ENCODE measurements at regions not wholly inside any gene's neighbourhood (a gene's known extent, or its start where the extent isn't known, plus 50 kb on each side); places are given as distances from the start of the nearest gene placed in this dataset.
"Not testable (repeated sequence)": the region's sequence is repeated elsewhere in the genome, so short reads cannot be mapped to it uniquely, and the experiment has no call there.

DNA sequence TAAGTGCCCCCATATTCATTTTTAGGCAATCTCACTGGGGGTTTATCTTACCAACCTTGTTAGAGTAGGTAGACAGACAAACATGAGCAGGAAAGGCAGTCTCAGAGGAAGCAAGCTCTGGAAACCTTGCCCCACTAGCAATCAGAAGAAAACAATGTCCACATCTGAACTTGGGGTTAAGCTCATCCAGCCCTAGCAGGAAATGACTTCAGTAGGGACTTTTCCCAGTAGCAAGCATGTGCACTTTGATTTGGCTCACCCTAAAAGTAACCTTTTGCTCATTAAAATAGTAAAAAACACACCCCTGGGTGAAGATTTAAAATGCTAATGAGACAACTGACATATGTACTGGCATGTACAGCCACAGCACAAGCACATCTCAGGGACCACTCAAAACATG is 175.5 kb downstream of the AKAIN1 start:
- Histone ChIP-seq H3K4me2 (replicated peaks; ENCODE audit: low read depth, low read length, poor library complexity, severe bottlenecking) (no peak overlapping the region), H3K79me2 (ENCODE audit: control insufficient read depth, insufficient read depth, low read length) (no peaks in the 10 kb centered on the region), H3K27me3 (replicated peaks in 1 of 4; ENCODE audit: control extremely low read depth in 1 of 4, control insufficient read depth in 3 of 4, insufficient read depth in 4 of 4, low read length in 3 of 4) (no peaks in the 10 kb centered on the region), H3K9me3 (ENCODE audit: control extremely low read depth in 1 of 3, control insufficient read depth in 2 of 3, insufficient read depth in 1 of 3, low read length in 2 of 3) (peaks cover 0 to 3% (median 0%) of the 10 kb centered on the region in 3 donors), H4K20me1 (ENCODE audit: control insufficient read depth, insufficient read depth, low read length, poor library complexity, severe bottlenecking) (no peaks in the 10 kb centered on the region), H2AFZ (ENCODE audit: insufficient read depth, low read depth, low read length, poor library complexity, severe bottlenecking) (no peak overlapping the region), H3K36me3 (replicated peaks in 1 of 2; ENCODE audit: control extremely low read depth in 1 of 2, control insufficient read depth in 1 of 2, extremely low read depth in 1 of 2, insufficient read depth in 2 of 2, low read length in 1 of 2) (no peaks in the 10 kb centered on the region), H3K9ac (ENCODE audit: low read length) (no peak overlapping the region), H3K4me3 (ENCODE audit: control extremely low read depth in 1 of 5, extremely low read depth in 1 of 5, insufficient read depth in 1 of 5, low read depth in 2 of 5, low read length in 4 of 5) (no peak overlapping the region), H3K4me1 (ENCODE audit: control insufficient read depth in 2 of 2, insufficient read depth in 2 of 2, low read length in 2 of 2) (no peaks in the 10 kb centered on the region), H3K27ac (ENCODE audit: low read length in 2 of 2) (no peak overlapping the region)
- Mint-ChIP-seq H3K27ac (no peak overlapping the region), H3K9me3 (ENCODE audit: insufficient read depth) (no peaks in the 10 kb centered on the region), H3K4me1 (no peaks in the 10 kb centered on the region), H3K4me3 (no peak overlapping the region), H3K27me3 (no peaks in the 10 kb centered on the region)
- ChIA-PET POLR2A (no interaction called here), CTCF (interaction anchor here (1.3 kb wide), 1 partner anchor 12 kb away, joined by 3 read pairs; no protein-coding TSS in a partner anchor)
- no peak for TF ChIP-seq EZH2 (IDR thresholded peaks at IDR 0.05; ENCODE audit: borderline replicate concordance, insufficient read depth, low read depth, low read length, poor library complexity, severe bottlenecking)
- TF ChIP-seq, protein P1, sequence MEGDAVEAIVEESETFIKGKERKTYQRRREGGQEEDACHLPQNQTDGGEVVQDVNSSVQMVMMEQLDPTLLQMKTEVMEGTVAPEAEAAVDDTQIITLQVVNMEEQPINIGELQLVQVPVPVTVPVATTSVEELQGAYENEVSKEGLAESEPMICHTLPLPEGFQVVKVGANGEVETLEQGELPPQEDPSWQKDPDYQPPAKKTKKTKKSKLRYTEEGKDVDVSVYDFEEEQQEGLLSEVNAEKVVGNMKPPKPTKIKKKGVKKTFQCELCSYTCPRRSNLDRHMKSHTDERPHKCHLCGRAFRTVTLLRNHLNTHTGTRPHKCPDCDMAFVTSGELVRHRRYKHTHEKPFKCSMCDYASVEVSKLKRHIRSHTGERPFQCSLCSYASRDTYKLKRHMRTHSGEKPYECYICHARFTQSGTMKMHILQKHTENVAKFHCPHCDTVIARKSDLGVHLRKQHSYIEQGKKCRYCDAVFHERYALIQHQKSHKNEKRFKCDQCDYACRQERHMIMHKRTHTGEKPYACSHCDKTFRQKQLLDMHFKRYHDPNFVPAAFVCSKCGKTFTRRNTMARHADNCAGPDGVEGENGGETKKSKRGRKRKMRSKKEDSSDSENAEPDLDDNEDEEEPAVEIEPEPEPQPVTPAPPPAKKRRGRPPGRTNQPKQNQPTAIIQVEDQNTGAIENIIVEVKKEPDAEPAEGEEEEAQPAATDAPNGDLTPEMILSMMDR (IDR thresholded peaks at IDR 0.05): no peak
- ATAC-seq (ENCODE audit: low read depth) (no peak), DNase-seq (no peak)
- intact Hi-C loops (cut with micrococcal nuclease): no loop called here

DNA sequence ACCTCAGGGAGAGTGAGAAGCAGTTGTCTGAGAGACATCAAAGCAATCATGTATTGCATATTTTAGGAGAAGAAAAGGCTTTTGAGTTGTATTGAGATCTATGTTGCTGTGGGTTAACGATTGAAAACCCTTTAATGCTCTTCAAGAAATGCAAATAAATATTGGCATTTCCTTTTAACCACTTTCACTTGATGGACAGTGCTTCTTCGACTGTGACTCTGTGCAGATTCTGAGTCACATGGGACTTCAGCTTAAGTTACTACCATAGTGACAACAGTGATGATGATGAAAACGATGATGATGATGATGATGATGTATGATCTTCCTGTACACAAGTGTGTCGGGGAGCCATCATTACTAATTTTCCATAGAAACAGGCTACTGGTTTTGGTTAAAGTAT is 181.8 kb downstream of the AKAIN1 start:
- TF ChIP-seq EZH2 (IDR thresholded peaks at IDR 0.05; ENCODE audit: borderline replicate concordance, insufficient read depth, low read depth, low read length, poor library complexity, severe bottlenecking): no peak
- TF ChIP-seq, protein P1 (IDR thresholded peaks at IDR 0.05): no peak
- no peak overlapping the region for H3K9ac ChIP-seq (ENCODE audit: low read length)
- Mint-ChIP-seq H3K4me1 (no peaks in the 10 kb centered on the region), H3K9me3 (ENCODE audit: insufficient read depth) (peaks cover 5% of the 10 kb centered on the region), H3K4me3 (no peak overlapping the region), H3K27ac (no peak overlapping the region), H3K27me3 (no peaks in the 10 kb centered on the region)
- no peaks in the 10 kb centered on the region for H3K36me3 ChIP-seq (replicated peaks in 1 of 2; ENCODE audit: control extremely low read depth in 1 of 2, control insufficient read depth in 1 of 2, extremely low read depth in 1 of 2, insufficient read depth in 2 of 2, low read length in 1 of 2)
- no peak overlapping the region for H3K4me3 ChIP-seq (ENCODE audit: control extremely low read depth in 1 of 5, extremely low read depth in 1 of 5, insufficient read depth in 1 of 5, low read depth in 2 of 5, low read length in 4 of 5)
- H3K27ac ChIP-seq (ENCODE audit: low read length in 2 of 2): no peak overlapping the region
- H3K4me1 ChIP-seq (ENCODE audit: control insufficient read depth in 2 of 2, insufficient read depth in 2 of 2, low read length in 2 of 2): no peaks in the 10 kb centered on the region
- ATAC-seq (ENCODE audit: low read depth): no peak
- H4K20me1 ChIP-seq (ENCODE audit: control insufficient read depth, insufficient read depth, low read length, poor library complexity, severe bottlenecking): no peaks in the 10 kb centered on the region
- no peak overlapping the region for H3K4me2 ChIP-seq (replicated peaks; ENCODE audit: low read depth, low read length, poor library complexity, severe bottlenecking)
- H3K9me3 ChIP-seq (ENCODE audit: control extremely low read depth in 1 of 3, control insufficient read depth in 2 of 3, insufficient read depth in 1 of 3, low read length in 2 of 3): peaks cover 0 to 7% (median 0%) of the 10 kb centered on the region in 3 donors
- H3K27me3 ChIP-seq (replicated peaks in 1 of 4; ENCODE audit: control extremely low read depth in 1 of 4, control insufficient read depth in 3 of 4, insufficient read depth in 4 of 4, low read length in 3 of 4): no peaks in the 10 kb centered on the region
- CTCF ChIA-PET: no interaction called here
- intact Hi-C loops (cut with micrococcal nuclease): no loop called here
- no peak overlapping the region for H2AFZ ChIP-seq (ENCODE audit: insufficient read depth, low read depth, low read length, poor library complexity, severe bottlenecking)
- no peaks in the 10 kb centered on the region for H3K79me2 ChIP-seq (ENCODE audit: control insufficient read depth, insufficient read depth, low read length)
- WGBS (ENCODE audit: insufficient coverage): 80% methylated on average over 1 of the region's 4 CpGs
- no peak for DNase-seq
- POLR2A ChIA-PET: no interaction called here

DNA sequence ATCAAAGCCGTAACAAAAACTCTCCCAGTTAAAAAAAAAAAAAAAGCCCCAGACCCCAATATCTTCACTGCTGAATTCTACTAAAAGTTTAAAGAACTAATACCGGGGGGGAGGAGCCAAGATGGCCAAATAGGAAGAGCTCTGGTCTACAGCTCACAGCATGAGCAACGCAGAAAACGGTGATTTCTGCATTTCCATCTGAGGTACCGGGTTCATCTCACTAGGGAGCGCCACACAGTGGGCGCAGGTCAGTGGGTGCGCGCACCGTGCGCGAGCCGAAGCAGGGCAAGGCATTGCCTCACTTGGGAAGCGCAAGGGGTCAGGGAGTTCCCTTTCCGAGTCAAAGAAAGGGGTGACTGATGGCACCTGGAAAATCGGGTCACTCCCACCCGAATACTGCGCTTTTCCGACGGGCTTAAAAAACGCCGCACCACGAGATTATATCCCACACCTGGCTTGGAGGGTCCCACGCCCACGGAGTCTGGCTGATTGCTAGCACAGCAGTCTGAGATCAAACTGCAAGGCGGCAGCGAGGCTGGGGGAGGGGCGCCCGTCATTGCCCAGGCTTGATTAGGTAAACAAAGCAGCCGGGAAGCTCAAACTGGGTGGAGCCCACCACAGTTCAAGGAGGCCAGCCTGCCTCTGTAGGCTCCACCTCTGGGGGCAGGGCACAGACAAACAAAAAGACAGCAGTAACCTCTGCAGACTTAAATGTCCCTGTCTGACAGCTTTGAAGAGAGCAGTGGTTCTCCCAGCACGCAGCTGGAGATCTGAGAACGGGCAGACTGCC is 192.8 kb downstream of the AKAIN1 start:
- CTCF ChIA-PET; ATAC-seq (ENCODE audit: low read depth); H3K9me3 Mint-ChIP-seq (ENCODE audit: insufficient read depth); H2AFZ ChIP-seq (ENCODE audit: insufficient read depth, low read depth, low read length, poor library complexity, severe bottlenecking); H3K9ac ChIP-seq (ENCODE audit: low read length); H3K4me3 Mint-ChIP-seq; H3K27ac Mint-ChIP-seq; H3K27me3 Mint-ChIP-seq; H3K4me1 ChIP-seq (ENCODE audit: control insufficient read depth in 2 of 2, insufficient read depth in 2 of 2, low read length in 2 of 2); H3K4me3 ChIP-seq (ENCODE audit: control extremely low read depth in 1 of 5, extremely low read depth in 1 of 5, insufficient read depth in 1 of 5, low read depth in 2 of 5, low read length in 4 of 5); DNase-seq; H3K4me2 ChIP-seq (replicated peaks; ENCODE audit: low read depth, low read length, poor library complexity, severe bottlenecking); intact Hi-C loops (cut with micrococcal nuclease); H4K20me1 ChIP-seq (ENCODE audit: control insufficient read depth, insufficient read depth, low read length, poor library complexity, severe bottlenecking); POLR2A ChIA-PET; H3K9me3 ChIP-seq (ENCODE audit: control extremely low read depth in 1 of 3, control insufficient read depth in 2 of 3, insufficient read depth in 1 of 3, low read length in 2 of 3); H3K27me3 ChIP-seq (replicated peaks in 1 of 4; ENCODE audit: control extremely low read depth in 1 of 4, control insufficient read depth in 3 of 4, insufficient read depth in 4 of 4, low read length in 3 of 4); H3K79me2 ChIP-seq (ENCODE audit: control insufficient read depth, insufficient read depth, low read length); H3K4me1 Mint-ChIP-seq; H3K36me3 ChIP-seq (replicated peaks in 1 of 2; ENCODE audit: control extremely low read depth in 1 of 2, control insufficient read depth in 1 of 2, extremely low read depth in 1 of 2, insufficient read depth in 2 of 2, low read length in 1 of 2); H3K27ac ChIP-seq (ENCODE audit: low read length in 2 of 2): not testable (repeated sequence)
- WGBS (ENCODE audit: insufficient coverage): 35% methylated on average over 22 of the region's 32 CpGs

Measured in B cell (primary cell).